SHP77 (cell line): ENCODE measurements at regions not wholly inside any gene's neighbourhood (a gene's known extent, or its start where the extent isn't known, plus 50 kb on each side); places are given as distances from the start of the nearest gene placed in this dataset.

ENCODE experiments used
- DNase-seq, 2 experiments: peaks; one replicate each; lab custom pipeline; 2025; lab: John Stamatoyannopoulos, UW

GRCh38 chr2:8086796-8087479 is 594.9 kb upstream of the ID2 start:
- DNase-seq, result no peak

DNA sequence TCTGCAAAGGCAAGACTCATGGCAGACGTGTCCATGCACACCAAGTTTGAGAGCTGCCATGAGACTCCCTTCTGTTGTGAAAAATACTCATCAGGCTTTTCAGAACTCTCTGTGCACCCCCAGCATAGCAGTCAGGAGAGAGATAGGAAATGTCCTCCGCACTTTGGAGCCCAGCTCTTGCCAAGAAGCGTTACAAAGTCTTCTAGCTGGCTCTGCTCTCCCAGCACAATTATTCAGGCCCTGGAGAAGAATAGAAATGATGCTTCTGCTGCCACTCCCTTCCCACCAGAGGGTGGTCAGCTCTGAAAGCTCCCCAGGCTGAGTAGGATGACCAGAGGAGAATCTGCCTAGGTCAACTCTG is 594.4 kb upstream of the ID2 start:
- DNase-seq, result no peak

DNA sequence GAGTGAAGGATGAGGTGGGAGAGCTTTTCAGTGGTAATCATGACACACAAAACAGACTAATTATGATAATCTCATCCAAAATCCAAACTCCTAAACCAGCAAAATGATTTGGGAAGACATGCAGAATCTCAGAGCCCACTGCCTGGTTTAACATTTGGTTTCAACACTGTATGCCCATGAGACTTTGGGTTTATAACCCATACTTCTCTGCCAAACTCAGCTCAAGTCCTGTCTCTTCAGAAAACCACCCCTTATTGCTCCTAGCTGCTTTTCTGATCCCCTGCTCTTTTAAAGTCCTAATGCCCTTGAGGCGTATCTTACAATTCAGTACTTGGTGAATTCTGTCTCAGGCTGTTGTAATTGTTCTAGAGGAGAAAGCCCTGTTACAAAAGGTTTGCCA is 593.0 kb upstream of the ID2 start:
- DNase-seq, result no peak

DNA sequence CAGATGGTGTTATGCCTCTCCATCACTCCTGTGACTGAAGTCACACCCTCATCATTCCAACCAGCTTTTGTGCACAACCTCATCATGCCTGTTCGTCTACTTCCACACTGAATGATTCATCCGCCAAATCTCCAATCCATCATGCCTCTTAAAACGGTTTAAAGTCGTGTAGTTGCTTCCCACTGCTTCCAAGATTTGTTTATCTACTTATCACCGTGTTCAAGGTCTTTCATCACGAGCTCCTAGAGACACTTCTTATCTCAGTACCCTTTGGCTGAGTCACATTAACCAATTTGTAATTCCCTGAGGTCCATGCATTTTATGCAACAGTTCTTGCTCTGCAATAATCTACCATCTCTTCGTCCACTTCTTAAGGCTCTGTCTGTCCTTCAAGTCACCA is 592.3 kb upstream of the ID2 start:
- no peak for DNase-seq

GRCh38 chr2:8090748-8091700 is 590.8 kb upstream of the ID2 start:
- peak; percentile 32 to 63 for DNase-seq

DNA sequence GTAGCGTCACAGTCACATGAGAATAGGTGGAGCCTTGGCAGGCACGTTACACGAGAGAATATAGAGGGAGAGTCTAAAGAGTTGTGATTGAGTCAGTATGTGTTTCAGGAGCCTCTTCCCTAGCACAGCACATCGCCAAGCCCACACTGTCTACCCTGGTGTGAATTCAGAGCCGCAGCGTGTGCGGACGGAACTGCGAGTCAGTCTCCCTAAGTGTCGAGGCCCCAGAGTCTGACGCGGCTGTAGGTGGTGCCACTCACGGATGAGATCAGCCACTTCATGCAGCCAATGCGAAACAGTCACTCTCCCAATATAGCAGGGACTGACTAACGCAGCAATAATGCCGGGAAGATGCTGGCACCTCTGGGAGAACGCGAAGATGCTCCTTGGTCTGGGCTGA is 587.3 kb upstream of the ID2 start:
- peak; percentile 91 to 92 for DNase-seq

GRCh38 chr2:8095978-8096377 is 585.9 kb upstream of the ID2 start:
- DNase-seq, result no peak

- no peak for DNase-seq
Measured at GRCh38 chr2:8096484-8096883, 585.4 kb upstream of the ID2 start.

- no peak for DNase-seq
Measured at GRCh38 chr2:8098476-8099266, 583.2 kb upstream of the ID2 start.

- no peak for DNase-seq
Measured at GRCh38 chr2:8099267-8099582, 582.6 kb upstream of the ID2 start.

- DNase-seq, result no peak
Measured at GRCh38 chr2:8101614-8102277, 580.1 kb upstream of the ID2 start.

DNA sequence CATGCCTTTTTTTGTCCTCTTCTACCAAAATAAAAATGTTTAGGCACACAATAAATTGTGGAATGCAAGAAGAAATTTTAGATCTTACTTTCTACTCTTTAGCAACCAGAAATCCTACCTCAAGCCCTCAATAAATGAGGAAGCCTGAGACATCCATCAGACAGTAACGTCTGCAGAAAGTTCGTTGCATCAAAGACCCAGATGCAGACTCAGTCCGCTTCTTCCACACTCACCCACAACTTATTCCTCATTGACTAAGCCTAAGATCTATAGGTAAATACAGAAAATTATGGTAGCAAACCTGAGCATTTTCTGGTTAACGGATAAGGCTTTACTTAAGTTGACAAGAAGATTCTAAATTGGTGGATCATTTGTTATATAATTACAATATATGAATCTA is 579.4 kb upstream of the ID2 start:
- no peak for DNase-seq

- DNase-seq, result no peak
Measured at GRCh38 chr2:8103085-8103708, 578.7 kb upstream of the ID2 start.

GRCh38 chr2:8107150-8107549 is 574.7 kb upstream of the ID2 start:
- DNase-seq, result no peak

GRCh38 chr2:8107621-8108378 is 574.1 kb upstream of the ID2 start:
- DNase-seq, result no peak

DNA sequence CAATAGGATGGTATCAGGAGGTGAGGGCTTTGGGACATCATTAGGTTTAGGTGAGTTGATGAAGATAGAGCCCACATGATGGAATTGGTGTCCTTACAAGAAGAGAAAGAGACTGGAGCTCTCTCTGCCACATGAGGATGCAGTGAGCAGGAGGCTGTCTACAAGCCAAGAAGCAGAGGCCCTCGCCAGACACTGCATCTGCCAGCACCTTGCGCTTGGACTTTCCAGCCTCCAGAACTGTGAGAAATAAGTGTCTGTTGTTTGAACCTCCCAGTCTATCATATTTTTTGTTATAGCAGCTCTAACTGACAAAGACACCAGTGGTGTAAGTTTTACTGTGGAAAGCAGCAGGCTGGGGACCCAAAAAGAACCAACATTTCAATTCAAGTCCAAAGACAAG is 571.1 kb upstream of the ID2 start:
- no peak for DNase-seq

GRCh38 chr2:8111193-8111592 is 570.7 kb upstream of the ID2 start:
- no peak for DNase-seq

GRCh38 chr2:8115456-8115855 is 566.4 kb upstream of the ID2 start:
- DNase-seq, result no peak

GRCh38 chr2:8115966-8116365 is 565.9 kb upstream of the ID2 start:
- no peak for DNase-seq

DNA sequence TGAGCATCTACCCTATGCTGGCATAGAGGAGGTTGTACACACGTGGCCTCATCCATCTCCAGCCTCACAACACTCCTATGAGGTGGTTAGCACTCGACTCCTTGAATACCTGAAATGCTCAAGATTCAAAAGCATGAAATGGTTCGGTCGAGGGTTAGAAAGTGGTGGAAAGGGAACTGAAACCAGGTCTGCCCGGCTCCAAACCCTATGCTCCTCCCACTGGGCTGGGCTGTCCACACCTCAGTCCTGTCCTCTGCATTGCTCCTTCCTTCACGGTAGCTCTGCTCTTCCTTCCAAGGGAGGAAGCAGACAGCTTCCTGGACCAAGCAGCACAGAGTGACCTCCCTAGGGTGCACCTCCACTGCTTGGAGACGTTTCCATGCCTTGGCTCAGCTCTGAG is 565.2 kb upstream of the ID2 start:
- DNase-seq, result no peak
